ENCODE measurements at regions not wholly inside any gene's neighbourhood (a gene's known extent, or its start where the extent isn't known, plus 50 kb on each side); places are given as distances from the start of the nearest gene placed in this dataset.

DNA sequence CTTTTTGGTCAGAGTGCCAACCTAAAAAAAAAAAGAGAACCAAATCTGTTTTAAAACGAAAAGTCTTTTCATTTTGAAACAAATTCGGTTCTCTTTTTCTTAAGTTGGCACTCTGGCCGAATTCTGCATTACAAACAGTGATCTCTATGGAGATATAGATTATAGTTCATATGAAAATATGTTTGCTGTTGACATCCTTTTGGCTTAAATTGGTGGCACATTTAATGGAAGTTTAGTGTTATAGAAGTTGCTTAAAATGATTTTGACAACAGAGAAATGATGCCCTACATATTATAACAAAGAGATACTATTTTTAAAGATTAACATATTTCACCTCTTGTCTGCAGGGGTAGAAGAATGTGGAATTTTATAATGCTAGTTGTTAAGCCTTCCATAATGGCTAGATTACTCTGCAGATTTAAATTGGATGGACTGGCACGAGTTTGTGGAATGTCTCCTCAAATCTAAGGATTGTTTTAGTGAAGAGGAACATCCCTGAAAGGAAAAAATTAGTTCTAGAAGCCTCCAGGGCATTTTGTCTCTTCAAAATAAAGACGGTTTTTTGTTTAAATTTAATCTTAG, 222.9 kb upstream of the CDH2 start:
- intact Hi-C loops (cut with micrococcal nuclease; ENCODE audit: unreplicated experiment), result no loop called here
- no TSS peak for BruUV-seq (replicated peaks)
- Histone ChIP-seq H3K27me3 (replicated peaks; ENCODE audit: insufficient read depth, low read depth, low read length, poor library complexity) (no peaks in the 10 kb centered on the region), H3K36me3 (ENCODE audit: insufficient read depth, low read length, poor library complexity, severe bottlenecking) (no peaks in the 10 kb centered on the region), H3K4me3 (ENCODE audit: low read depth, low read length, poor library complexity, severe bottlenecking) (no peak overlapping the region), H3K4me1 (ENCODE audit: insufficient read depth, low read length, poor library complexity, severe bottlenecking) (no peaks in the 10 kb centered on the region), H3K9me3 (ENCODE audit: low read depth, low read length, poor library complexity, severe bottlenecking) (no peaks in the 10 kb centered on the region), H3K27ac (ENCODE audit: low read depth, low read length, poor library complexity, severe bottlenecking) (no peak overlapping the region)
- POLR2A ChIA-PET (ENCODE audit: low non-redundant PET), result no interaction called here
- CTCF ChIA-PET, result no interaction called here
- DNase-seq (ENCODE audit: low spot score), result no peak
- no peak for TF ChIP-seq EZH2 (IDR thresholded peaks at IDR 0.05; ENCODE audit: borderline replicate concordance, low read depth, low read length, poor library complexity, severe bottlenecking)
- TF ChIP-seq, protein P1, sequence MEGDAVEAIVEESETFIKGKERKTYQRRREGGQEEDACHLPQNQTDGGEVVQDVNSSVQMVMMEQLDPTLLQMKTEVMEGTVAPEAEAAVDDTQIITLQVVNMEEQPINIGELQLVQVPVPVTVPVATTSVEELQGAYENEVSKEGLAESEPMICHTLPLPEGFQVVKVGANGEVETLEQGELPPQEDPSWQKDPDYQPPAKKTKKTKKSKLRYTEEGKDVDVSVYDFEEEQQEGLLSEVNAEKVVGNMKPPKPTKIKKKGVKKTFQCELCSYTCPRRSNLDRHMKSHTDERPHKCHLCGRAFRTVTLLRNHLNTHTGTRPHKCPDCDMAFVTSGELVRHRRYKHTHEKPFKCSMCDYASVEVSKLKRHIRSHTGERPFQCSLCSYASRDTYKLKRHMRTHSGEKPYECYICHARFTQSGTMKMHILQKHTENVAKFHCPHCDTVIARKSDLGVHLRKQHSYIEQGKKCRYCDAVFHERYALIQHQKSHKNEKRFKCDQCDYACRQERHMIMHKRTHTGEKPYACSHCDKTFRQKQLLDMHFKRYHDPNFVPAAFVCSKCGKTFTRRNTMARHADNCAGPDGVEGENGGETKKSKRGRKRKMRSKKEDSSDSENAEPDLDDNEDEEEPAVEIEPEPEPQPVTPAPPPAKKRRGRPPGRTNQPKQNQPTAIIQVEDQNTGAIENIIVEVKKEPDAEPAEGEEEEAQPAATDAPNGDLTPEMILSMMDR (conservative IDR thresholded peaks at IDR 0.05; ENCODE audit: low read depth, low read length), result no peak

DNA sequence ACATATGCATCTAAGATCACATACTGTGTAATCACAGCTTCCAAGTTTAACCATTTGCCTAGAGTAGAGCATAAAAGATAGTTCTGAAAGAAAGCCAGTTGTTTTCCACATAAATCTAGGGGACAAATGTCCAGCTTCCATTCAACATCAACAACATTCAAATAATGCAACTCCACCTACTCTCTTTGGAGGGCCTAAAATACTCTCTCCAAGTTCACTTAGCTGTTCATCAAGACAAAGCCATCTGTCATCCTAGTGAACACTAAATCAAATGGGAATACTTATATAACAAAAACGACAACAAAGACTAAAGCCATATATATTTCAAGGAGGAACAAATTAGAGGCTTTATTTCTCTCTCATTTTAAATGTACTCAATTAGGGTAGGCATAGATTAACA, 221.5 kb upstream of the CDH2 start:
- H3K27me3 ChIP-seq (replicated peaks; ENCODE audit: insufficient read depth, low read depth, low read length, poor library complexity), result no peaks in the 10 kb centered on the region
- H3K9me3 ChIP-seq (ENCODE audit: low read depth, low read length, poor library complexity, severe bottlenecking), result no peaks in the 10 kb centered on the region
- BruUV-seq (replicated peaks), result no TSS peak
- intact Hi-C loops (cut with micrococcal nuclease; ENCODE audit: unreplicated experiment), result no loop called here
- H3K4me3 ChIP-seq (ENCODE audit: low read depth, low read length, poor library complexity, severe bottlenecking), result no peak overlapping the region
- H3K4me1 ChIP-seq (ENCODE audit: insufficient read depth, low read length, poor library complexity, severe bottlenecking), result no peaks in the 10 kb centered on the region
- no peaks in the 10 kb centered on the region for H3K36me3 ChIP-seq (ENCODE audit: insufficient read depth, low read length, poor library complexity, severe bottlenecking)
- no peak for DNase-seq (ENCODE audit: low spot score)
- TF ChIP-seq, protein P1 (conservative IDR thresholded peaks at IDR 0.05; ENCODE audit: low read depth, low read length), result no peak
- no peak for TF ChIP-seq EZH2 (IDR thresholded peaks at IDR 0.05; ENCODE audit: borderline replicate concordance, low read depth, low read length, poor library complexity, severe bottlenecking)
- ChIA-PET CTCF (no interaction called here), POLR2A (ENCODE audit: low non-redundant PET) (no interaction called here)
- no peak overlapping the region for H3K27ac ChIP-seq (ENCODE audit: low read depth, low read length, poor library complexity, severe bottlenecking)

DNA sequence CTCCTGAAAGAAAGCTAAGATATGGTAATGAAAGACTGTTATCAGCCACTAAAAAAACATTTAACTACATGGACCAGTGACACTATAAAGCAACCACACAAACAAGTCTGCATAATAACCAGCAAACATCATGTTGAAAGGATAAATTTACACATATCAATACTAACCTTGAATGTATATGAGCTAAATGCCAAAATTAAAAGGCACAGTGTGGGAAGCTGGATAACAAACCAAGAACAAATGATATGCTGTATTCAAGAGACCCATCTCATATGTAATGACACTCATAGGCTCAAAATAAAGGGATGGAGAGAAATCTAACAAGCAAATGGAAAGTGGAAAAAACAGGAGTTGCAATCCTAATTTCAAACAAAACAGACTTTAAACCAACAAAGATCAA, 213.1 kb upstream of the CDH2 start:
- TF ChIP-seq, protein P1 (conservative IDR thresholded peaks at IDR 0.05; ENCODE audit: low read depth, low read length), result no peak
- TF ChIP-seq EZH2 (IDR thresholded peaks at IDR 0.05; ENCODE audit: borderline replicate concordance, low read depth, low read length, poor library complexity, severe bottlenecking), result no peak
- no TSS peak for BruUV-seq (replicated peaks)
- no peak overlapping the region for H3K4me3 ChIP-seq (ENCODE audit: low read depth, low read length, poor library complexity, severe bottlenecking)
- intact Hi-C loops (cut with micrococcal nuclease; ENCODE audit: unreplicated experiment), result no loop called here
- POLR2A ChIA-PET (ENCODE audit: low non-redundant PET), result no interaction called here
- no peak for DNase-seq (ENCODE audit: low spot score)
- no peaks in the 10 kb centered on the region for H3K4me1 ChIP-seq (ENCODE audit: insufficient read depth, low read length, poor library complexity, severe bottlenecking)
- no peaks in the 10 kb centered on the region for H3K36me3 ChIP-seq (ENCODE audit: insufficient read depth, low read length, poor library complexity, severe bottlenecking)
- H3K9me3 ChIP-seq (ENCODE audit: low read depth, low read length, poor library complexity, severe bottlenecking), result peaks cover 13% of the 10 kb centered on the region
- CTCF ChIA-PET, result no interaction called here
- H3K27me3 ChIP-seq (replicated peaks; ENCODE audit: insufficient read depth, low read depth, low read length, poor library complexity), result no peaks in the 10 kb centered on the region
- H3K27ac ChIP-seq (ENCODE audit: low read depth, low read length, poor library complexity, severe bottlenecking), result no peak overlapping the region

Data from A673 (cell line).